Right atrium auricular region (tissue), 2 donors: ENCODE measurements at regions not wholly inside any gene's neighbourhood (a gene's known extent, or its start where the extent isn't known, plus 50 kb on each side); places are given as distances from the start of the nearest gene placed in this dataset.

Experiments used
- DNase-seq: peaks from one replicate; pipeline ENCODE4 v3.0.0-alpha.2; 2019; ENCODE audit warnings: low spot score
- H3K27ac ChIP-seq, 2 donors: fragments of 200-600 bp; sonication (generic); 1 replicate in 1 of 2; 2 replicates in 1 of 2; pipeline ENCODE4 v1.5.1; 2016 to 2019
- H3K27me3 ChIP-seq, 2 donors: fragments of 200-600 bp; sonication (generic); one replicate each; pipeline versions ENCODE4 v1.5.1 to v1.6.0; 2017 to 2019
- H3K36me3 ChIP-seq: fragments of 200-600 bp; sonication (generic); one replicate; pipeline ENCODE4 v1.5.1; 2016
- H3K4me1 ChIP-seq, 2 donors: fragments of 200-600 bp; sonication (generic); one replicate each; pipeline versions ENCODE4 v1.5.1 to v1.6.0; 2017 to 2019
- H3K4me3 ChIP-seq, 2 donors: fragments of 200-600 bp; sonication (generic); 1 replicate in 1 of 2; 2 replicates in 1 of 2; pipeline ENCODE4 v1.5.1; 2017 to 2019; ENCODE audit warnings: mild to moderate bottlenecking in 1 of 2, moderate library complexity in 1 of 2
- H3K9me3 ChIP-seq, 2 donors: fragments of 200-600 bp; sonication (generic); one replicate each; pipeline ENCODE4 v1.5.1; 2019
- CTCF ChIP-seq, 2 donors: fragments of 200-600 bp; sonication (generic); IDR thresholded peaks; one replicate each; pipeline ENCODE4 v1.5.1; 2019; ENCODE audit warnings: antibody characterized with exemption in 2 of 2

GRCh38 chr11:37967635-37968034 is 1369.6 kb upstream of the RAG2 start:
- no peaks in the 10 kb centered on the region for H3K27me3 ChIP-seq
- H3K27ac ChIP-seq: no peak overlapping the region
- H3K36me3 ChIP-seq: no peaks in the 10 kb centered on the region
- no peak overlapping the region for H3K4me3 ChIP-seq
- H3K4me1 ChIP-seq: no peaks in the 10 kb centered on the region
- no peaks in the 10 kb centered on the region for H3K9me3 ChIP-seq
- no peak for DNase-seq
- no peak for TF ChIP-seq CTCF (IDR thresholded peaks at IDR 0.05)

- TF ChIP-seq CTCF (IDR thresholded peaks at IDR 0.05): no peak
- DNase-seq: no peak
Observed at GRCh38 chr11:37963440-37963839, 1365.4 kb upstream of the RAG2 start.

GRCh38 chr11:37957717-37958116 is 1359.7 kb upstream of the RAG2 start:
- no peak for TF ChIP-seq CTCF (IDR thresholded peaks at IDR 0.05)
- no peaks in the 10 kb centered on the region for H3K27me3 ChIP-seq
- no peaks in the 10 kb centered on the region for H3K9me3 ChIP-seq
- DNase-seq: no peak
- H3K27ac ChIP-seq: no peak overlapping the region
- no peaks in the 10 kb centered on the region for H3K4me1 ChIP-seq
- H3K4me3 ChIP-seq: no peak overlapping the region
- H3K36me3 ChIP-seq: no peaks in the 10 kb centered on the region

More at GRCh38 chr11:37963440-37963839, 1365.4 kb upstream of the RAG2 start:
- Histone ChIP-seq H3K4me1 (no peaks in the 10 kb centered on the region), H3K27me3 (no peaks in the 10 kb centered on the region), H3K27ac (no peak overlapping the region), H3K4me3 (no peak overlapping the region), H3K36me3 (no peaks in the 10 kb centered on the region), H3K9me3 (no peaks in the 10 kb centered on the region)

- no peaks in the 10 kb centered on the region for H3K4me1 ChIP-seq
- H3K4me3 ChIP-seq: no peak overlapping the region
- no peaks in the 10 kb centered on the region for H3K27me3 ChIP-seq
- H3K9me3 ChIP-seq: no peaks in the 10 kb centered on the region
- TF ChIP-seq CTCF (IDR thresholded peaks at IDR 0.05): no peak
- DNase-seq: no peak
- no peak overlapping the region for H3K27ac ChIP-seq
- no peaks in the 10 kb centered on the region for H3K36me3 ChIP-seq
Observed at GRCh38 chr11:37951996-37952395, 1354.0 kb upstream of the RAG2 start.

- DNase-seq: no peak
- H3K27me3 ChIP-seq: no peaks in the 10 kb centered on the region
- no peaks in the 10 kb centered on the region for H3K4me1 ChIP-seq
- H3K36me3 ChIP-seq: no peaks in the 10 kb centered on the region
- TF ChIP-seq CTCF (IDR thresholded peaks at IDR 0.05): no peak
- no peak overlapping the region for H3K4me3 ChIP-seq
- no peak overlapping the region for H3K27ac ChIP-seq
- H3K9me3 ChIP-seq: peaks cover 0 to 22% of the 10 kb centered on the region in 2 donors
Observed at GRCh38 chr11:37948258-37948657, 1350.2 kb upstream of the RAG2 start.

GRCh38 chr11:37947821-37948220 is 1349.8 kb upstream of the RAG2 start:
- H3K9me3 ChIP-seq: peaks cover 0 to 22% of the 10 kb centered on the region in 2 donors
- no peak overlapping the region for H3K27ac ChIP-seq
- no peaks in the 10 kb centered on the region for H3K36me3 ChIP-seq
- H3K27me3 ChIP-seq: no peaks in the 10 kb centered on the region
- no peaks in the 10 kb centered on the region for H3K4me1 ChIP-seq
- TF ChIP-seq CTCF (IDR thresholded peaks at IDR 0.05): no peak
- no peak overlapping the region for H3K4me3 ChIP-seq
- no peak for DNase-seq
